ENCODE measurements at regions not wholly inside any gene's neighbourhood (a gene's known extent, or its start where the extent isn't known, plus 50 kb on each side); places are given as distances from the start of the nearest gene placed in this dataset.

DNA sequence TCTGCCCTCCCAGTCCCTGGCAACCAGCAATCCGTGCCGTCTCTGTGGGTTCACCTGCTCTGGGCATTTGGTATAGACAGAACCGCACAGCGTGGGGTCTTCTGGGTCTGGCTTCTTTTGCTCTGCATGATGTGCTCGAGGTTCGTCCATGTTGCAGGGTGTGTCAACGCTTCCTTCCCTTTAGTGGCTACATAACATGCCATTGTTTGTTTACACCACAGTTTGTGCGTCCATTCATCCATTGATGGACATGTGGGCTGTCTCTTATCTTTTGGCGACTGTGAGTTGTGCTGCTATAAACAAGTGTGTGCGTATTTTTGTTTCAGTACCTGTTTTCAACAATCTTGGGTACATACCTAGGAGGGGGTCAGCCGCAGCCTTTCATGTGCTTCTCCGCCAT lies 149.5 kb upstream of the RPS6KA2 start:
- Histone ChIP-seq H3K36me3 (ENCODE audit: control insufficient read depth in 2 of 2, extremely low read depth in 1 of 2, insufficient read depth in 2 of 2, low read length in 2 of 2) (no peaks in the 10 kb centered on the region), H4K20me1 (ENCODE audit: control insufficient read depth, extremely low read depth, insufficient read depth, low read length) (no peaks in the 10 kb centered on the region), H3K27ac (ENCODE audit: control insufficient read depth, insufficient read depth, low read length) (no peak overlapping the region), H3K4me1 (ENCODE audit: control insufficient read depth, extremely low read depth, insufficient read depth, low read length) (no peaks in the 10 kb centered on the region), H3K4me2 (ENCODE audit: control insufficient read depth, extremely low read depth, insufficient read depth, low read depth, low read length) (no peak overlapping the region), H2AFZ (ENCODE audit: control insufficient read depth, low read length) (no peak overlapping the region), H3K9ac (ENCODE audit: control insufficient read depth, extremely low read depth, insufficient read depth, low read length) (no peak overlapping the region), H3K9me1 (ENCODE audit: control insufficient read depth, extremely low read depth, insufficient read depth, low read length) (no peaks in the 10 kb centered on the region), H3K9me3 (ENCODE audit: control insufficient read depth, low read depth, low read length) (no peaks in the 10 kb centered on the region), H3K4me3 (ENCODE audit: control insufficient read depth in 2 of 3, extremely low read depth in 1 of 3, insufficient read depth in 2 of 3, low read depth in 1 of 3, low read length in 3 of 3) (no peak overlapping the region), H3K79me2 (ENCODE audit: control insufficient read depth, insufficient read depth, low read length) (no peaks in the 10 kb centered on the region), H3K27me3 (ENCODE audit: control insufficient read depth, extremely low read depth, insufficient read depth, low read length) (peaks cover 4% of the 10 kb centered on the region)
- no peak for FAIRE-seq
- no peak for TF ChIP-seq EZH2 (IDR thresholded peaks at IDR 0.05; ENCODE audit: low read length)
- TF ChIP-seq, protein P1, sequence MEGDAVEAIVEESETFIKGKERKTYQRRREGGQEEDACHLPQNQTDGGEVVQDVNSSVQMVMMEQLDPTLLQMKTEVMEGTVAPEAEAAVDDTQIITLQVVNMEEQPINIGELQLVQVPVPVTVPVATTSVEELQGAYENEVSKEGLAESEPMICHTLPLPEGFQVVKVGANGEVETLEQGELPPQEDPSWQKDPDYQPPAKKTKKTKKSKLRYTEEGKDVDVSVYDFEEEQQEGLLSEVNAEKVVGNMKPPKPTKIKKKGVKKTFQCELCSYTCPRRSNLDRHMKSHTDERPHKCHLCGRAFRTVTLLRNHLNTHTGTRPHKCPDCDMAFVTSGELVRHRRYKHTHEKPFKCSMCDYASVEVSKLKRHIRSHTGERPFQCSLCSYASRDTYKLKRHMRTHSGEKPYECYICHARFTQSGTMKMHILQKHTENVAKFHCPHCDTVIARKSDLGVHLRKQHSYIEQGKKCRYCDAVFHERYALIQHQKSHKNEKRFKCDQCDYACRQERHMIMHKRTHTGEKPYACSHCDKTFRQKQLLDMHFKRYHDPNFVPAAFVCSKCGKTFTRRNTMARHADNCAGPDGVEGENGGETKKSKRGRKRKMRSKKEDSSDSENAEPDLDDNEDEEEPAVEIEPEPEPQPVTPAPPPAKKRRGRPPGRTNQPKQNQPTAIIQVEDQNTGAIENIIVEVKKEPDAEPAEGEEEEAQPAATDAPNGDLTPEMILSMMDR (optimal IDR thresholded peaks at IDR 0.05 in 1 of 3, IDR thresholded peaks at IDR 0.05 in 1 of 3, conservative IDR thresholded peaks at IDR 0.05 in 1 of 3; ENCODE audit: extremely low read depth in 1 of 3, insufficient read depth in 2 of 3, low read length in 3 of 3) = no peak
- dilution Hi-C loops (cut with MboI; ENCODE audit: extremely low pct_ligation_motif_present, low sequenced_read_pairs) = no loop called here
- DNase-seq (ENCODE audit: low read depth, low spot score) = no peak

DNA sequence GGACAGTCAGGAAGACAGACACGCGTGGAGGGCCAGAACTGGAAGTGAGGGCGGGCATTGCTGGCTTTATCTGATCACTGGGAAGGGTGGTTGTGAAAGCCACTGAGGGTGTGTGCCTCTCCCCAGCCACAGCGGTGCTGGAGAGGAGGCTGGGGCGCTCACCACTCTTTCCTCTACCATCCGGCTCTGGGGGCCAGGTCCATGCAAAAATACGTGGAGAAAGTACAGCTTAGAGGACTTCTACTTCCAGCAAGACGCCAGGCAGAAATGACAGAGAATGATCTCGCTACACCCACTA lies 148.8 kb upstream of the RPS6KA2 start:
- Histone ChIP-seq H4K20me1 (ENCODE audit: control insufficient read depth, extremely low read depth, insufficient read depth, low read length) (no peaks in the 10 kb centered on the region), H3K9me1 (ENCODE audit: control insufficient read depth, extremely low read depth, insufficient read depth, low read length) (no peaks in the 10 kb centered on the region), H3K79me2 (ENCODE audit: control insufficient read depth, insufficient read depth, low read length) (no peaks in the 10 kb centered on the region), H3K9ac (ENCODE audit: control insufficient read depth, extremely low read depth, insufficient read depth, low read length) (no peak overlapping the region), H3K4me2 (ENCODE audit: control insufficient read depth, extremely low read depth, insufficient read depth, low read depth, low read length) (no peak overlapping the region), H2AFZ (ENCODE audit: control insufficient read depth, low read length) (no peak overlapping the region), H3K27ac (ENCODE audit: control insufficient read depth, insufficient read depth, low read length) (no peak overlapping the region), H3K36me3 (ENCODE audit: control insufficient read depth in 2 of 2, extremely low read depth in 1 of 2, insufficient read depth in 2 of 2, low read length in 2 of 2) (no peaks in the 10 kb centered on the region), H3K4me3 (ENCODE audit: control insufficient read depth in 2 of 3, extremely low read depth in 1 of 3, insufficient read depth in 2 of 3, low read depth in 1 of 3, low read length in 3 of 3) (no peak overlapping the region), H3K9me3 (ENCODE audit: control insufficient read depth, low read depth, low read length) (no peaks in the 10 kb centered on the region), H3K27me3 (ENCODE audit: control insufficient read depth, extremely low read depth, insufficient read depth, low read length) (peaks cover 4% of the 10 kb centered on the region), H3K4me1 (ENCODE audit: control insufficient read depth, extremely low read depth, insufficient read depth, low read length) (no peaks in the 10 kb centered on the region)
- FAIRE-seq (no peak), DNase-seq (ENCODE audit: low read depth, low spot score) (no peak)
- no peak for TF ChIP-seq EZH2 (IDR thresholded peaks at IDR 0.05; ENCODE audit: low read length)
- TF ChIP-seq, protein P1 (optimal IDR thresholded peaks at IDR 0.05 in 1 of 3, IDR thresholded peaks at IDR 0.05 in 1 of 3, conservative IDR thresholded peaks at IDR 0.05 in 1 of 3; ENCODE audit: extremely low read depth in 1 of 3, insufficient read depth in 2 of 3, low read length in 3 of 3) = no peak
- dilution Hi-C loops (cut with MboI; ENCODE audit: extremely low pct_ligation_motif_present, low sequenced_read_pairs) = no loop called here

Data from keratinocyte (primary cell).